Stimulated activated CD8-positive, alpha-beta memory T cell treated with anti-CD3 and anti-CD28 coated beads, Interleukin-4, amount 100 ng/mL, for 24 hours (primary cell): ENCODE measurements at regions not wholly inside any gene's neighbourhood (a gene's known extent, or its start where the extent isn't known, plus 50 kb on each side); places are given as distances from the start of the nearest gene placed in this dataset.
A peak's percentile ranks its signal among the peaks of the same experiment; 100 is the strongest.
"Not testable (repeated sequence)": the region's sequence is repeated elsewhere in the genome, so short reads cannot be mapped to it uniquely, and the experiment has no call there.

Experiments used
- DNase-seq: peaks from one replicate; pipeline ENCODE4 v3.0.0-alpha.2; 2020; ENCODE audit warnings: low read depth

DNA sequence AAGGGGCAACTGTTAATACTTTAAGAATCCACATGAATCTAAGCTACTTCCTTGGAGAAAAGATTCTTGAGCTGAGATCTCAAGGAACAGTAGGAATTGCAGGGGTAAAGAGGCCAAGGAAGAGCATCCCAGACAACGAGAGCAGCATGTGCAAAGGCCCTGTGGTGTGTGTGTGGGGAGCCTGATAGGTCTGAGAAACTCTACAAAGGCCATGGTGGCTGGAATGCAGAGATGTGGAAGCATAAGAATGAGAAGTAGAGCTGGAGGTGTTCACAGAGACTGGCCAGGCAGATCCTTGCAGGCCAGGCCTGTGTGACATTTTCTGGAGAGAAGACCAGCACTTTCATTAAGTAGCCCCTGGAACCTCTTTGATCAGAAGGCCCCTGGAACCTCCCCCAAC is 105.8 kb upstream of the GRK3 start:
- not testable (repeated sequence) for DNase-seq

DNA sequence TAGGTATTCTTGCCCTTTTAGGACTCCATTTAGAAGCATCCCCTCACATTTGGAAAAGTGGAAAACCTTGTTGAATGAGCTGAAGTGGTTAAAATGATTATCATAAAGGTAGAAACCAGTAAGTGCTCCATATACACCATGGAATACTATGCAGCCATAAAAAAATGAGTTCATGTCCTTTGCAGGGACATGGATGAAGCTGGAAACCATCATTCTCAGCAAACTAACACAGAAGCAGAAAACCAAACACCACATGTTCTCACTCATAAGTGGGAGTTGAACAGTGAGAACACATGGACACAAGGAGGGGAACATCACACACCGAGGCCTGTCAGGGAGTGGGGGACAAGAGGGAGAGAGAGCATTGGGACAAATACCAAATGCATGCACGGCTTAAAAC is 103.8 kb upstream of the GRK3 start:
- DNase-seq, result not testable (repeated sequence)

DNA sequence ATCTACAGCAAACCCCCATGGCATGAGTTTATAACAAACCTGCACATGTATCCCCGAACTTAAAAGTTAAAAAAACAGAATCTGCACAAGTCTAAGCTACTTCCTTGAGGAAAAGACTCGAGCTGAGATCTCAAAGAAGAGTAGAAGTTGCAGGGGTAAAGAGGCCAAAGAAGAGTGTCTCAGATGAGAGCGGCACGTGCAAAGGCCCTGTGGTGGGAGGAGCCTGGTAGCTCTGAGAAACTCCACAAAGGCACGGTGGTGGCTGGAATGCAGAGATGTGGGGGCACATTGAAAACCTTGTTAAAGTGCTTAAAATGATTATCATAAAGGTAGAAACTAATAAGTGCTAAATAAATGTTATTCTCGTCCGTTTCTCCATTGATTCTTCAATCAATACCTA is 103.2 kb upstream of the GRK3 start:
- DNase-seq, result no peak

- peak; percentile 64 for DNase-seq
Observed at GRCh38 chr22:25462474-25463346, 101.8 kb upstream of the GRK3 start.

- DNase-seq, result not testable (repeated sequence)
Observed at GRCh38 chr22:25463347-25463628, 101.2 kb upstream of the GRK3 start.

DNA sequence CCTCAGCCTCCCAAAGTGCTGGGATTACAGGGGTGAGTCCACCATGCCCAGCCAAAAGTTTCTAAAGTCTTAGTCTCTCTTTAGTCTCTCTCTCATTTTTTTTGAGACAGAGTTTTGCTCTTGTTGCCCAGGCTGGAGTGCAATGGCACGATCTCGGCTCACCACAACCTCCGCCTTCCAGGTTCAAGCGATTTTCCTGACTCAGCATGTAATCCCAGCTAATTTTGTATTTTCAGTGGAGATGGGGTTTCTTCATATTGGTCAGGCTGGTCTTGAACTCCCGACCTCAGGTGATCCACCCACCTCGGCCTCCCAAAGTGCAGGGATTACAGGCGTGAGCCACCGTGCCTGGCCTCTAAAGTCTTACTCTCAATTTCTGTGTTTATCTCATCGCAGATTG is 100.1 kb upstream of the GRK3 start:
- DNase-seq, result not testable (repeated sequence)

DNA sequence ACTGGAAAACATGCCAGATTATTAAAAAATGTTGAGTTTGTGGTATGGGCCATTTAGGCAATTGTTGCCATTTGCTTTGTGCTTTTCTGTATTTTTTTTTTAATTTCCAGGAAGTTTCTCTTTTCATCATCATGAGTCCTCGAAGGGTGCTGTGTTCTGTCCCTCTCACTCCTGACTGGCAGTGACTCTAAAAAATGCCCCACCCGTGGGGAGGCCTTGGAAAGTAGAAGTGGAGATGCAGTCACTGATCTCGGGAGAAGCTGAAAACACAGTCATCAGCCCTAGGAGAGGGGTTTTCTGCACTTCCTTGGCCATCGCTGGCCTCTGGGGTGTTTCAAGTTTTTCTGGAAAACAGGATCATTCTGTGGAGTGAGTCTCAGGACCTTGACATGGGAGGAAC is 98.5 kb upstream of the GRK3 start:
- DNase-seq, result no peak

- DNase-seq, result no peak
Observed at GRCh38 chr22:25472382-25472781, 92.1 kb upstream of the GRK3 start.

GRCh38 chr22:25475257-25476022 is 89.0 kb upstream of the GRK3 start:
- no peak for DNase-seq

GRCh38 chr22:25477358-25477757 is 87.1 kb upstream of the GRK3 start:
- DNase-seq, result no peak

- DNase-seq, result no peak
Observed at GRCh38 chr22:25478111-25478510, 86.4 kb upstream of the GRK3 start.

DNA sequence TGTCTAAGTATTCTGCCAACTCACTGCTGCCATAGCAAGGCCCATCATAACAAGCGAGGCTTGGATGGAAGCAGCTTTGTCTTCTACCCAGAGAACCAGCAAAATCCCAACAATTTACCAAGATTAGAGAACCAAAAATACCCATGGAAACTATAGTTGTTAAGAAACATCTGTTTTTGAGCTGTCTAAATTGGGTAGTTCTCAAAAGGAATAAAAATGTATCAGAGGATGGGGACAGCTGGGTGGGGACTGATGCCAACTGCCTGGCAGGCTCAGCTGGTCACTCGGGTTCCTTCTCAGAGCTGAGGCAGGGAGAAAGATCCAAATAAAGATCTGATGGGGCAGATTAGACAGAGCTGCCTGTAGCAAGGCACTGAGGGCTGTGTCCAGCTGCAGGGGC is 85.9 kb upstream of the GRK3 start:
- no peak for DNase-seq

- not testable (repeated sequence) for DNase-seq
Observed at GRCh38 chr22:25480868-25481267, 83.6 kb upstream of the GRK3 start.

- no peak for DNase-seq
Observed at GRCh38 chr22:25482091-25482760, 82.2 kb upstream of the GRK3 start.

GRCh38 chr22:25482868-25483639 is 81.4 kb upstream of the GRK3 start:
- no peak for DNase-seq

DNA sequence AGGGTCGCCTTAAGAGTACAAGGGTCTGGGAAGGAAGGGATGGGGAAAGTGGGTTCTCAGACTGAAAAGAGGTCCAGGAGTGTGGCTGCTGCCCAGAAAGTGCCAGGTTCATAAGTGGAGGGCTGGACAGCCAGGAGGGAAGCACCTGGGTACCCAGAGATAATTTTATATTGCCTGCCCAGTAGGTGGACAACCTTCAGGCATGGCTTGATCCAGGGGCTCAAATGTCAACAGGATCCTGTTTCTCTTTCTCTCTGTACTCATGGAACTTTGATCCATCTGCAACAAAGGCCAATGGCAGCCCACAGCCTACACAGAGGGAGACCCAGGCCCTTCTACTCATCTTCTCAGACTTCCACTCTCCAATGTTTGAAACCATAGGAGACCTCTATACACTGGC is 80.5 kb upstream of the GRK3 start:
- no peak for DNase-seq

DNA sequence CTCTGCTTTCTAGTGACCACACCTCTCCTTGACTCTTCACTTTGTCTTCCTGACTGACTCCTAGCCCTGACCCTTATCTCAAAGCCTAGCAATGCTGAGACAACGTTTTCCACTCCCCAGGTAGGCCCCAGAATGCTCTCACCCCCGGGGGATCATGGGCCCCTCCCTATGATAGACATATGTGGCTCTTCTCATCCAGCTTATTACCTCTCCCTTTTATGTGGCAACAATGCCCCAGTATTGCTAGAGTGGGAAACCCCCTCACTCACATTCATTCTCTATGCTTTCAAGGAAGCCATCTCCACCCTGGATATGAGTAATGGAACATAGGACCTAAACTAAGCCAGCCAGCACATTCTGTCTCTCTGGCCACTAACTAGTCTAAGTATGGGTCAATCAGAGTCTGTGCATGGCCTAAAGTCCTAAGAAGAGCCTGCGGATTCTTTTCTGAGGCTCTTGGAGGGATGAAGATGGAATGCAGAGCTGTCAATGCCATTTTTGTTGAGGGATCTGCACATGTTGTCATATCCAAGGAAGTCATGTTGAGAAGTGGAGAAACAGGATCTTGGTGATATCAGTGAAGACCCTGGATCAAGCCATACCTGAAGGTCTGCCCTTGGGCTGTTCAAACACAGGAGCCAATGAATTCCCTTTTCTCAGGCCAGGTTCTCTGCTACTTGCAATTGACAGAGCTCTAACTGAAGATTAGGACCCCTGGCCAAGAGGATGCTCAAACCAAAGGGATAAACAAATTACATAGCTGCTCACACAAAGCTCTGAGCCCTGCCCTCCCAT is 79.8 kb upstream of the GRK3 start:
- no peak for DNase-seq

- no peak for DNase-seq
Observed at GRCh38 chr22:25485626-25486545, 78.6 kb upstream of the GRK3 start.

DNA sequence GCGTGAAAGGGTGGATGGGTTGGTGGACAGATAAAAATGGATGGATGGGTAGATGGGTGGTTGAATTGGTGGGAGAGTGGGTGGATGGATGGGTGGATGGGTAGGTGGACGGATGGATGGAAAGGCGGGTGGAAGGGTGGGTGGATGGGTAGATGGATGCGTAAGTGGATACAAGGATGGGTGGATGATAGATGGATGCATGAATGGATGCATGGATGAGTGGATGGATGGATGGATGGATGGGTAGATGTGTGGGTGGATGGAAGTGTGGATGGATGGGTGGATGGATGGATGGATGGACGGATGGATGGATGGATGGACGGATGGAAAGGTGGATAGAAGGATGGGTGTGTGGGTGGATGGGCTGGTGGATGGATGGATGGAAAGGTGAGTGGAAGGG is 77.0 kb upstream of the GRK3 start:
- no peak for DNase-seq
